NCI-H2196 treated with DMSO at 0.1 percent for 48 hours (cell line): ENCODE measurements at regions not wholly inside any gene's neighbourhood (a gene's known extent, or its start where the extent isn't known, plus 50 kb on each side); places are given as distances from the start of the nearest gene placed in this dataset.
"Not testable (repeated sequence)": the region's sequence is repeated elsewhere in the genome, so short reads cannot be mapped to it uniquely, and the experiment has no call there.

Experiments used
- DNase-seq: peaks from one replicate; lab custom pipeline; 2025; ENCODE audit not compliant: unreplicated experiment; lab: John Stamatoyannopoulos, UW

GRCh38 chr3:106294121-106294520, 425.3 kb upstream of the CBLB start:
- DNase-seq: no peak

DNA sequence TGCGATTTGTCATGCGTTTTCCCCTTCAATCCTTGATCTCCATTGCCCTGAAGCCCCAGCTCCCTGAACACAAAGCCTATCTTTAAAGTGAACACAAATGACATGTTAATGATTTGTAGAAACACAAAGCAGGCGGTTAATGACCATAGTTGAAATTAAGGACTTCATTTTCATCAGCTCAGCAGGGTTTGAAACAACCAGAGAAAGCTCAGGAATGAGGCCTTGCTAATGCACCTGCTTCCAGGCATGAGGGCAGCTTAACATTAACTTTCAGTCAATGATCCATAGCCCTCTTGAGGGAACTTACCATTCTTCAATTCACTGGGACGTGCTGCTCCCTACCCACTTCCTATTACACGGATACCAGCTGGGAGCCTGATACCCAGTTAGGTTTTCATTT, 427.2 kb upstream of the CBLB start:
- no peak for DNase-seq

GRCh38 chr3:106299300-106300098, 430.7 kb upstream of the CBLB start:
- no peak for DNase-seq

- no peak for DNase-seq
Measured at GRCh38 chr3:106302451-106303221, 433.8 kb upstream of the CBLB start.

DNA sequence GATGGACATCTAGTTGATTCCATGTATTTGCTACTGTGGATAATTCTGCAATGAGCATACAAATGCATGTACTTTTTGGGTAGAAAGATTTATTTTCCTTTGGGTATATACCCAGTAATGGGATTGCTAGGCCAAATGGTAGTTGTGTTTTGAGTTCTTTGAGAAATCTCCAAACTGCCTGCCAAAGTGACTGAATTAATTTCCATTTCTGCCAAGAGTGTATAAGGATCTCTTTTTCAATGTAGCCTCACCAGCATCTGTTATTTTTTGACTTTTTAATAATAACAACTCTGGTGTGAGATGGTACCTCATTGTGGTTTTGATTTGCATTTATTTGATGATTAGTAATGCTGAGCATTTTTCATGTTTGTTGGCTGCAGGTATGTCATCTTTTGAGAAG, 435.0 kb upstream of the CBLB start:
- no peak for DNase-seq

- DNase-seq: no peak
Measured at GRCh38 chr3:106305127-106305526, 436.3 kb upstream of the CBLB start.

DNA sequence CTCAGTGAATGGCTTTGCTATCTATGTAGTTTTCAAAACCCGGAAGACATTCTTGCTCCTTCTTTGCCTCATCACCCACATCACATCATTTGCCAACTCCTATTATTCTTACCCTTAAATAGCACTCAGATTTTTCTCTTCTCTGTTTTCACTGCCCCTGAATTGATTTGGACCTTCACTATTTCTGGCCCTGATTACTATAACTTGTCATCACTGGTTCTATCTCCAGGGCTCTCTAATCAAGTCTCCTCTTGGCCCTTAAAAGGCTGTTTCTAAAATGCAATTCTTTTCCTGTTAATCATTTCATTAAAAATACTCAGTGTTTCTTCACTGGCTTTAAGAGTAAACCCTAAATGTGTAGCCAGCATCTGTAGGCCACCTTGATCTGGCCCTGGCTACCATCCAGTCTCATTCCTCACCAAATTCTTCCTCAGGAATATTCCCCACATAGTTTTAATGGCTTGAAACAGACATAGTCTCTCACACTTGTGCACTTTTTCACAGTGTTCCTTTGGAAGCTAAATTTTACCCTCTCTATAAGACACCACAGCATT, 437.1 kb upstream of the CBLB start:
- no peak for DNase-seq

- DNase-seq: no peak
Measured at GRCh38 chr3:106309274-106309673, 440.5 kb upstream of the CBLB start.

- not testable (repeated sequence) for DNase-seq
Measured at GRCh38 chr3:106309798-106310197, 441.0 kb upstream of the CBLB start.

GRCh38 chr3:106317141-106318055, 448.6 kb upstream of the CBLB start:
- no peak for DNase-seq

- DNase-seq: not testable (repeated sequence)
Measured at GRCh38 chr3:106321438-106321837, 452.6 kb upstream of the CBLB start.

GRCh38 chr3:106323586-106323985, 454.8 kb upstream of the CBLB start:
- DNase-seq: no peak

GRCh38 chr3:106326941-106327695, 458.3 kb upstream of the CBLB start:
- no peak for DNase-seq

- DNase-seq: no peak
Measured at GRCh38 chr3:106327696-106328025, 458.8 kb upstream of the CBLB start.

DNA sequence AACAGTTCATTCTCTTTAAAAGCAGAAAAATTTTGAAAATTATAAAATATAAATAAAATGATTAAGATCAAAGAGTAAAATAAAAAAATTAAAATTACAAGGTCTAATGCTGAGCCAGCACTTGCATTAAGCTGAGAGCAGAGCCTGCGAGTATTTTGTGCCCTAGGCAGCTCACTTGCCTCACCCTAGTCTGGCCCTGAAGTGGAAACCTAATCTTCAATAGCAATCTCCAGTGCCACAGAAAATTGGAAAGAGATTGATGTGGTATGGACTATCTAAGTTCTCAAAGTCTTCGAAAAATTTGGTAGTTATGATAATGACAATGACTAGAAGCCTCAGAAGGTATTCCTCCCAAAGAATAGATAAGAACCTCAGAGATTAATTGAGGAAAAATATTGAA, 459.4 kb upstream of the CBLB start:
- no peak for DNase-seq

DNA sequence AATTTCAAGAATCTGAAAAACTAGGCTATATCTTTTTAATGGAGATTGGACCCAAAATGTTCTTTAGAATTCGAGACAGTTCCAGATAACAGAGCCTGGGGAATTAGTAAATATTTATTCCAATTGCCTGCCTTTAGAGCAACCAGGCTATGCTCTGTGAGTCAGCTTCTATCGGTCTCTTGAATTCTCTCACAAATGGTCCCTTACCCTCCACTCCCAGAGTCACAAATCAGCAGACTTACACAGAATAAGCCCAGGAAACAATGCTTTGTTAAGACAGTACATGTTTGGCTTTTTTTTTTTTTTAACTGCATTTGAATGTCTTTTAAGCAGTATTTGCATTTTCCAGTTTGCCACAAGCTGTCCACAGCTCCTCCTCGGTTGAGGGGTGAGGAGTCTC, 460.7 kb upstream of the CBLB start:
- DNase-seq: no peak

DNA sequence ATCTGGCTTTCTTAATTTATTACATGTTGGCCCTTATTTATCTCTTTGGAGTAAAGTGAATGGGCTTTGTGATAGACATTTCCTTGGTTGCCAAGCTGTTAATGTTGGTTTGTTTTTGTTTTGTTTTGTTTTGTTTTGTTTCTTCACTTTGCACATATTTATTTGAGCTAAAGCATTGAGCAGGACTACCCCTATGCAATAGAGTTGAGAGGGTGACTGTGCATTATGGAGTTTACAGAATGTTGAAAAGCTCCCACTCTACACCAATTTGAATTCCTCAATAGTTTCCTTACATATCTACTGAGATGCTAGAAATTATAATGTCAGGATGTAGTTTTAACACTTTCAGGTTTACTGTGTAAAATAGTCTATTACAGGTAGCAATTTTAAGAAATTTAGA, 462.8 kb upstream of the CBLB start:
- DNase-seq: no peak

DNA sequence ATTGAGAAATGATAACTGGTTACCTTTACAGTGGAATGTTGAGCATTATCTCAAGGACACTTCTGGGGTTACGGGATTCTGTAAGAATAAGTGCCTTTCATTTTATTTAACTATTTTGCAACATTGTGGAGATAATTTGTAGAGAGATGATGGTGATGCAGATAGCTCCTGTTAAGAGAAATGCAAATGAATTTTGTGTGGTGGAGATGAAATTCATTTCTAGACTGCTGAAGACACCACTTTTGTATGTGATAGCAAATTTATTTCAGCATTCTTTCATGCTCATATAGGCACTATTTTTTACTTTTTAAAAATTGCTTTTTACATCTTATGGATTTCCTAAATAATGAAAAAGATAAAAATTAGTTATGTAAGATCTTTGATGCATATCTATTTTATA, 463.3 kb upstream of the CBLB start:
- DNase-seq: no peak

DNA sequence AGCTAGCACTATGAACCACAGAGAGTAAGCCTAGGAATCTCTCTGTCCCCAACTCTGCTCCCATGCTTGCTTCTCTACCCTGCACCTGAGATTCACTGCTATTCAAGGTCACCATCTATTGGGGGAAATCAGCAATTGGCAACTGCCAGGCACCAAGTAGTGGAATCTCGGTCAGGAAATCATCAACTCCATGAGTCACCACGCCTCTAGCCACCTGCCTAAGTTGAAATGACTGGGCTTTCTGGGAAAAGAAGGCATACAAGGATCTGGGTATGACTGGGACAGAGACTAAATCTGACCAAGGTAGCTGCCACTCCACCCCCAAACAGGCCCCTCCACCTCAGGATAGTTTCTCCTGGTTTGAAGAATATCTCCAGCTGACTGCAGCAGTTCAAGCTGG, 464.1 kb upstream of the CBLB start:
- DNase-seq: no peak

DNA sequence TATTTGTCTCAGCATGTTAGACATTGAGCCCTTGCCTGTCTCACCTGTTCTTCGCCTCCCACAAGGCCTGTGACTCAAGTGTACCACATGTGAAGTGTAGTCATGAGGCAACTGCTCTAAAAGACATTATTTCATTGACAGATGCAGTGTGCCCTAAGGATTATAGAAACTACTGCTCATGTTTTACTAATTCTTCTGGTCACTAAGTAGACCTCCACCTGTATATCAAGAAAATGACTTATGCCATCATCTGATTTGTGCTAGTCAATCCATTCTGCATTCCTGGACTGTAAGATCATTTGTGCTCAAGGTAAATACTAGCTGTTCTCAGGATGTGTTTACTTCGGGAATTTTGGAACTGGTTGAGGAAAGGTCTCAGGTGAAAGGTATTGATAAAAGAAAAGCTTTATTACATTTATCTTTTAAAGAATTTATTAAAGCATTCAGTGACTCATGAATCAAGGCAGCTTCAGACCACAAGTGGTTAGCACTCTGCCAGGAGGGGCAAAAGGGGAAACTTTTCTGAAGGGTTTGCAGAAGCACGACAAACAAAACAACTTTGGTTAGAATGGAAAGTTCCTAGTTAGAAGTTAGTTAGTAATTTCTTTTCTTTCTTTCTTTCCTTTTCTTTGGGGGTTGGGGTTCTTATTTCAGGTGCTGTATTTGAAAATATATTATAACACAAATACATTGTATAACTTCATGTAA, 465.3 kb upstream of the CBLB start:
- no peak for DNase-seq
